ENCODE measurements at regions not wholly inside any gene's neighbourhood (a gene's known extent, or its start where the extent isn't known, plus 50 kb on each side); places are given as distances from the start of the nearest gene placed in this dataset.

- no peak overlapping the region for H3K4me3 ChIP-seq (ENCODE audit: low read length in 3 of 3)
- DNase-seq = no peak
- no peak overlapping the region for H3K9ac ChIP-seq (ENCODE audit: low read length in 3 of 3)
Measured at GRCh38 chr13:40236566-40237168, 429.8 kb downstream of the FOXO1 start.

GRCh38 chr13:40238761-40239160 lies 427.7 kb downstream of the FOXO1 start:
- no peaks in the 10 kb centered on the region for H3K27me3 ChIP-seq (ENCODE audit: control insufficient read depth, insufficient read depth, low read length)
- H3K36me3 ChIP-seq (ENCODE audit: control insufficient read depth in 2 of 3, insufficient read depth in 3 of 3, low read length in 3 of 3) = no peaks in the 10 kb centered on the region
- no peak overlapping the region for H3K27ac ChIP-seq (ENCODE audit: low read depth in 2 of 2, low read length in 2 of 2)
- intact Hi-C loops (cut with DNase I) = no loop called here
- no peak overlapping the region for H3K9ac ChIP-seq (ENCODE audit: low read length in 3 of 3)
- DNase-seq (no peak), FAIRE-seq (no peak)
- peaks cover 0 to 3% (median 0%) of the 10 kb centered on the region in 3 donors for H3K4me1 ChIP-seq (ENCODE audit: control insufficient read depth in 2 of 3, insufficient read depth in 2 of 3, low read depth in 1 of 3, low read length in 3 of 3)
- no peaks in the 10 kb centered on the region for H3K9me3 ChIP-seq (ENCODE audit: control insufficient read depth in 2 of 3, insufficient read depth in 1 of 3, low read length in 3 of 3)
- TF ChIP-seq CTCF (IDR thresholded peaks at IDR 0.05; ENCODE audit: borderline replicate concordance, extremely low read depth, insufficient read depth) = no peak
- no peak overlapping the region for H3K4me3 ChIP-seq (ENCODE audit: low read length in 3 of 3)

More at GRCh38 chr13:40236566-40237168, 429.8 kb downstream of the FOXO1 start:
- no peak for TF ChIP-seq CTCF (IDR thresholded peaks at IDR 0.05; ENCODE audit: borderline replicate concordance, extremely low read depth, insufficient read depth)
- Histone ChIP-seq H3K27me3 (ENCODE audit: control insufficient read depth, insufficient read depth, low read length) (no peaks in the 10 kb centered on the region), H3K36me3 (ENCODE audit: control insufficient read depth in 2 of 3, insufficient read depth in 3 of 3, low read length in 3 of 3) (no peaks in the 10 kb centered on the region), H3K9me3 (ENCODE audit: control insufficient read depth in 2 of 3, insufficient read depth in 1 of 3, low read length in 3 of 3) (no peaks in the 10 kb centered on the region), H3K27ac (ENCODE audit: low read depth in 2 of 2, low read length in 2 of 2) (peak overlapping the region in 1 of 2 donors; percentile 32), H3K4me1 (ENCODE audit: control insufficient read depth in 2 of 3, insufficient read depth in 2 of 3, low read depth in 1 of 3, low read length in 3 of 3) (peaks cover 0 to 3% (median 0%) of the 10 kb centered on the region in 3 donors)
- intact Hi-C loops (cut with DNase I) = no loop called here
- no peak for FAIRE-seq

- no peak overlapping the region for H3K9ac ChIP-seq (ENCODE audit: low read length in 3 of 3)
- H3K9me3 ChIP-seq (ENCODE audit: control insufficient read depth in 2 of 3, insufficient read depth in 1 of 3, low read length in 3 of 3) = no peaks in the 10 kb centered on the region
Measured at GRCh38 chr13:40240293-40240692, 426.1 kb downstream of the FOXO1 start.

More at GRCh38 chr13:40240293-40240692, 426.1 kb downstream of the FOXO1 start:
- Histone ChIP-seq H3K4me1 (ENCODE audit: control insufficient read depth in 2 of 3, insufficient read depth in 2 of 3, low read depth in 1 of 3, low read length in 3 of 3) (peaks cover 0 to 3% (median 0%) of the 10 kb centered on the region in 3 donors), H3K27me3 (ENCODE audit: control insufficient read depth, insufficient read depth, low read length) (no peaks in the 10 kb centered on the region), H3K27ac (ENCODE audit: low read depth in 2 of 2, low read length in 2 of 2) (no peak overlapping the region), H3K4me3 (ENCODE audit: low read length in 3 of 3) (no peak overlapping the region), H3K36me3 (ENCODE audit: control insufficient read depth in 2 of 3, insufficient read depth in 3 of 3, low read length in 3 of 3) (no peaks in the 10 kb centered on the region)
- DNase-seq (no peak), FAIRE-seq (no peak)
- no peak for TF ChIP-seq CTCF (IDR thresholded peaks at IDR 0.05; ENCODE audit: borderline replicate concordance, extremely low read depth, insufficient read depth)
- intact Hi-C loops (cut with DNase I) = no loop called here
